Endothelial cell of umbilical vein (primary cell): ENCODE measurements at regions not wholly inside any gene's neighbourhood (a gene's known extent, or its start where the extent isn't known, plus 50 kb on each side); places are given as distances from the start of the nearest gene placed in this dataset.
A peak's percentile ranks its signal among the peaks of the same experiment; 100 is the strongest.

Experiments
- BruUV-seq: library from RNA; stranded (reverse); fragments of 400-500 nt; replicated peaks from 2 replicates; lab custom pipeline; 2021; lab: Mats Ljungman, UMichigan
- CTCF ChIA-PET: fragments of 300-600, 350-600 bp; sonication (Branson Sonifier 250); formaldehyde crosslinking; loops from one replicate; lab custom pipeline; 2021; ENCODE audit warnings: antibody characterized with exemption, inconsistent platforms; lab: Charles Lee
- POLR2A ChIA-PET: fragments of 300-600, 350-600 bp; sonication (Branson Sonifier 250); formaldehyde crosslinking; loops from one replicate; lab custom pipeline; 2021; ENCODE audit warnings: antibody characterized with exemption, inconsistent platforms; lab: Charles Lee
- DNase-seq: peaks from one replicate; pipeline ENCODE4 v3.0.0-alpha.2; 2011; ENCODE audit warnings: low read depth, low spot score
- FAIRE-seq: peaks from 2 replicates; lab custom pipeline; 2011; peaks lifted over from hg19 to GRCh38; lab: Jason Lieb, UNC
- H2AFZ ChIP-seq: 2 replicates; pipeline ENCODE4 v1.6.0; 2012; ENCODE audit warnings: low read depth, low read length, control low read depth, inconsistent platforms
- H3K27ac ChIP-seq: 2 replicates; pipeline ENCODE4 v1.5.1; 2011; ENCODE audit warnings: low read depth, mild to moderate bottlenecking, control low read depth, low read length, moderate library complexity; ENCODE audit not compliant: insufficient read depth
- H3K27me3 ChIP-seq, 2 experiments: 2 replicates each; pipeline versions ENCODE4 v1.6.0 to v1.6.1; 2011; ENCODE audit warnings: low read length in 2 of 2, mixed read lengths in 1 of 2; ENCODE audit not compliant: control insufficient read depth in 2 of 2, insufficient read depth in 2 of 2
- H3K36me3 ChIP-seq, 2 experiments: 2 replicates in 1 of 2; 3 replicates in 1 of 2; pipeline ENCODE4 v1.5.1; 2011; ENCODE audit warnings: low read length in 2 of 2, mild to moderate bottlenecking in 1 of 2, moderate library complexity in 1 of 2; ENCODE audit not compliant: control insufficient read depth in 2 of 2, insufficient read depth in 2 of 2; ENCODE audit errors: extremely low read depth in 1 of 2
- H3K4me1 ChIP-seq: 3 replicates; pipeline ENCODE4 v1.5.1; 2011; ENCODE audit warnings: mild to moderate bottlenecking, low read length; ENCODE audit not compliant: control insufficient read depth, insufficient read depth; ENCODE audit errors: extremely low read depth
- H3K4me2 ChIP-seq: 2 replicates; pipeline ENCODE4 v1.6.1; 2011; ENCODE audit warnings: low read length, control low read depth, mixed read lengths; ENCODE audit not compliant: insufficient read depth
- H3K4me3 ChIP-seq, 3 experiments: fragments of 200-600 bp in 1 of 3; sonication (generic), shearing (Covaris generic) in 1 of 3; replicated peaks in 1 of 3; 2 replicates each; pipeline ENCODE4 v1.5.1; 2011 to 2016; ENCODE audit warnings: control low read depth in 3 of 3, low read length in 3 of 3, mild to moderate bottlenecking in 2 of 3, inconsistent platforms in 1 of 3, low read depth in 1 of 3, moderate library complexity in 1 of 3; ENCODE audit not compliant: insufficient read depth in 1 of 3
- H3K79me2 ChIP-seq: 2 replicates; pipeline ENCODE4 v1.6.0; 2012; ENCODE audit warnings: low read length, inconsistent platforms; ENCODE audit not compliant: control insufficient read depth, insufficient read depth
- H3K9ac ChIP-seq: replicated peaks from 2 replicates; pipeline ENCODE3; 2011; ENCODE audit warnings: low read length, control low read depth; ENCODE audit not compliant: insufficient read depth; ENCODE audit errors: extremely low read depth
- H3K9me1 ChIP-seq: replicated peaks from 3 replicates; pipeline ENCODE4 v1.6.0; 2011; ENCODE audit warnings: mild to moderate bottlenecking, low read length; ENCODE audit not compliant: control insufficient read depth, insufficient read depth; ENCODE audit errors: extremely low read depth
- H3K9me3 ChIP-seq: replicated peaks from 2 replicates; pipeline ENCODE4 v1.5.1; 2012; ENCODE audit warnings: low read length, inconsistent platforms; ENCODE audit not compliant: control insufficient read depth, insufficient read depth
- H4K20me1 ChIP-seq: replicated peaks from 2 replicates; pipeline ENCODE3; 2011; ENCODE audit warnings: mild to moderate bottlenecking, low read length; ENCODE audit not compliant: control insufficient read depth, insufficient read depth; ENCODE audit errors: extremely low read depth
- EZH2 ChIP-seq: IDR thresholded peaks from 2 replicates; pipeline ENCODE4 v1.6.1; 2012; ENCODE audit warnings: borderline replicate concordance, low read depth, mild to moderate bottlenecking, moderate library complexity, low read length, inconsistent platforms; ENCODE audit not compliant: severe bottlenecking
- FOS ChIP-seq: IDR thresholded peaks from 2 replicates; pipeline ENCODE4 v1.6.1; 2011; ENCODE audit warnings: mild to moderate bottlenecking, low read length, moderate library complexity, borderline replicate concordance; ENCODE audit not compliant: insufficient read depth
- GATA2 ChIP-seq: IDR thresholded peaks from 2 replicates; pipeline ENCODE4 v1.7.0; 2011; ENCODE audit warnings: low read depth, mild to moderate bottlenecking, moderate library complexity, mixed read lengths, low read length; ENCODE audit not compliant: insufficient read length, insufficient read depth
- JUN ChIP-seq: IDR thresholded peaks from 2 replicates; pipeline ENCODE4 v1.6.1; 2011; ENCODE audit warnings: borderline replicate concordance, low read depth; ENCODE audit not compliant: insufficient read length, insufficient read depth
- MYC ChIP-seq: IDR thresholded peaks from one replicate; pipeline ENCODE4 v1.6.1; 2011; ENCODE audit warnings: mild to moderate bottlenecking, low read depth, low read length
- POLR2A ChIP-seq: IDR thresholded peaks from 2 replicates; pipeline ENCODE4 v1.6.1; 2012; ENCODE audit warnings: low read depth, mild to moderate bottlenecking, control low read depth, low read length
- POLR2AphosphoS5 ChIP-seq: IDR thresholded peaks from 2 replicates; pipeline ENCODE4 v1.6.1; 2012; ENCODE audit warnings: low read depth, mild to moderate bottlenecking, control low read depth, low read length, moderate library complexity; ENCODE audit not compliant: insufficient read depth
- dilution Hi-C: fragments of 300-500 bp; cut with MboI; formaldehyde crosslinking; loops from one replicate; pipeline ENCODE4 v1.15.0; 2019; ENCODE audit warnings: low sequenced_read_pairs; ENCODE audit not compliant: extremely low pct_ligation_motif_present
- intact Hi-C: fragments of 100-400 bp; cut with micrococcal nuclease; formaldehyde crosslinking; loops from one replicate; pipeline ENCODE4 v1.10.0; 2022
- TF ChIP-seq, protein P1 (sequence below), 2 donors: IDR thresholded peaks; 1 replicate in 1 of 2; 2 replicates in 1 of 2; pipeline ENCODE4 v1.5.1; 2011; ENCODE audit warnings: low read length in 2 of 2, mild to moderate bottlenecking in 2 of 2, moderate library complexity in 2 of 2, control low read depth in 1 of 2, inconsistent platforms in 1 of 2, low read depth in 1 of 2; ENCODE audit not compliant: insufficient read depth in 1 of 2; ENCODE audit errors: extremely low read depth in 1 of 2
- TF ChIP-seq, protein P2 (sequence below): IDR thresholded peaks from 2 replicates; pipeline ENCODE4 v1.6.1; 2011; ENCODE audit not compliant: insufficient read depth, insufficient read length

DNA sequence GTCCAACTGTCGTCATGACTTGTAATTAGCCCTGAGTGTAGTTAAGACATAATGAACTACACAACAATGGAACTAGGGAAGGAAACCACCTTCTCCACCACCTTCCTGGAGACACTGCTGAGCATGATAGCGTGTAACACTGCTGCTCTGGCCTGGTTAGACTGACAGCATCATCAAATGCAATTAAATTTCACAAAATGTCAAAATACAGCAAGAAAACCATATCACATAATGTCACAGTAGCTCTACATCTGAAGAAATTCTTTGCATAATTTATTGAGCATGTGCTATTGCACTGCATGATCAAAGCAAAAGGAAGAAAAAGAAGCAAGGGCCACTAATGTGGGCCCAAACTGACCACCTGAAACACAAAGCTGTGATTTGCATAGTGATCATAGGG, 321.8 kb upstream of the TMTC1 start:
- BruUV-seq: no TSS peak
- dilution Hi-C loops (no loop called here), intact Hi-C loops (loop anchor here (10.0 kb wide), 1 partner anchor 541 kb away; no protein-coding TSS in a partner anchor)
- Histone ChIP-seq H3K27me3 (no peaks in the 10 kb centered on the region), H4K20me1 (no peaks in the 10 kb centered on the region), H3K27ac (no peak overlapping the region), H3K9ac (no peak overlapping the region), H3K4me2 (no peak overlapping the region), H2AFZ (no peak overlapping the region), H3K9me1 (no peaks in the 10 kb centered on the region), H3K4me1 (peaks cover 6% of the 10 kb centered on the region), H3K36me3 (no peaks in the 10 kb centered on the region), H3K4me3 (no peak overlapping the region), H3K79me2 (no peaks in the 10 kb centered on the region), H3K9me3 (no peaks in the 10 kb centered on the region)
- FAIRE-seq (peak; percentile 43), DNase-seq (no peak)
- ChIA-PET CTCF (interaction anchor here (0.8 to 1.1 kb wide), 2 partner anchors 13 to 25 kb away, joined by 3 read pairs; no protein-coding TSS in a partner anchor), POLR2A (no interaction called here)
- TF ChIP-seq, protein P1, sequence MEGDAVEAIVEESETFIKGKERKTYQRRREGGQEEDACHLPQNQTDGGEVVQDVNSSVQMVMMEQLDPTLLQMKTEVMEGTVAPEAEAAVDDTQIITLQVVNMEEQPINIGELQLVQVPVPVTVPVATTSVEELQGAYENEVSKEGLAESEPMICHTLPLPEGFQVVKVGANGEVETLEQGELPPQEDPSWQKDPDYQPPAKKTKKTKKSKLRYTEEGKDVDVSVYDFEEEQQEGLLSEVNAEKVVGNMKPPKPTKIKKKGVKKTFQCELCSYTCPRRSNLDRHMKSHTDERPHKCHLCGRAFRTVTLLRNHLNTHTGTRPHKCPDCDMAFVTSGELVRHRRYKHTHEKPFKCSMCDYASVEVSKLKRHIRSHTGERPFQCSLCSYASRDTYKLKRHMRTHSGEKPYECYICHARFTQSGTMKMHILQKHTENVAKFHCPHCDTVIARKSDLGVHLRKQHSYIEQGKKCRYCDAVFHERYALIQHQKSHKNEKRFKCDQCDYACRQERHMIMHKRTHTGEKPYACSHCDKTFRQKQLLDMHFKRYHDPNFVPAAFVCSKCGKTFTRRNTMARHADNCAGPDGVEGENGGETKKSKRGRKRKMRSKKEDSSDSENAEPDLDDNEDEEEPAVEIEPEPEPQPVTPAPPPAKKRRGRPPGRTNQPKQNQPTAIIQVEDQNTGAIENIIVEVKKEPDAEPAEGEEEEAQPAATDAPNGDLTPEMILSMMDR (IDR thresholded peaks at IDR 0.05; ENCODE audit: extremely low read depth in 1 of 2, insufficient read depth in 1 of 2, low read depth in 1 of 2, low read length in 2 of 2): no peak

DNA sequence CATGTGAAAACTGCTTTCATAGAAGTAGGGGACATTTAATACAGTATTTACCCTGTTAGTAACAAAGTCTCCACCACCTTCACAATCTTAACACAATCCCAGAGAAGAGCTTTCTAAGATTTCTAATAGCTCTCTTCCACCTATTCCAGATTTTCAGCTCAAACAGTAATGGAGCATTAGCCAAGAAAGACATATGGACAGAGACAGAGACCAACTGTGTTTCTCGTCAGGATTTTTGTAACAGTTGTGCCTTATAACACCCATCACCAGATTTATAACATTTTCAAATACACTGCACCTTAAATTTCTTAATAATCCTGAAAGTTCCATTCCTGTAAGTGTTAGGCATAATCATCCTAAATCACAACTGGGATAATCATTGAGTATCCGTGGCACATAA, 321.2 kb upstream of the TMTC1 start:
- H3K36me3 ChIP-seq: no peaks in the 10 kb centered on the region
- no peak overlapping the region for H3K4me3 ChIP-seq
- no peak overlapping the region for H3K4me2 ChIP-seq
- CTCF ChIA-PET: no interaction called here
- BruUV-seq: no TSS peak
- FAIRE-seq (no peak), DNase-seq (no peak)
- H3K79me2 ChIP-seq: no peaks in the 10 kb centered on the region
- dilution Hi-C loops (no loop called here), intact Hi-C loops (loop anchor here (10.0 kb wide), 1 partner anchor 540 kb away; no protein-coding TSS in a partner anchor)
- H3K9ac ChIP-seq: no peak overlapping the region
- no peak overlapping the region for H2AFZ ChIP-seq
- H3K9me1 ChIP-seq: no peaks in the 10 kb centered on the region
- no peaks in the 10 kb centered on the region for H3K9me3 ChIP-seq
- H3K4me1 ChIP-seq: peaks cover 6% of the 10 kb centered on the region
- H3K27me3 ChIP-seq: no peaks in the 10 kb centered on the region
- no peaks in the 10 kb centered on the region for H4K20me1 ChIP-seq
- POLR2A ChIA-PET: no interaction called here
- no peak overlapping the region for H3K27ac ChIP-seq
- no peak for TF ChIP-seq MYC
- no peak for TF ChIP-seq POLR2A
- TF ChIP-seq POLR2AphosphoS5: no peak
- TF ChIP-seq GATA2: no peak
- TF ChIP-seq JUN: no peak
- TF ChIP-seq, protein P2, sequence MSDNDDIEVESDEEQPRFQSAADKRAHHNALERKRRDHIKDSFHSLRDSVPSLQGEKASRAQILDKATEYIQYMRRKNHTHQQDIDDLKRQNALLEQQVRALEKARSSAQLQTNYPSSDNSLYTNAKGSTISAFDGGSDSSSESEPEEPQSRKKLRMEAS: no peak
- TF ChIP-seq EZH2: no peak
- TF ChIP-seq FOS: no peak
- TF ChIP-seq, protein P1 (IDR thresholded peaks at IDR 0.05; ENCODE audit: extremely low read depth in 1 of 2, insufficient read depth in 1 of 2, low read depth in 1 of 2, low read length in 2 of 2): no peak
